GM12878 (cell line): ENCODE measurements at regions not wholly inside any gene's neighbourhood (a gene's known extent, or its start where the extent isn't known, plus 50 kb on each side); places are given as distances from the start of the nearest gene placed in this dataset.

Source experiments
- ATAC-seq: fragments of 200-7000 bp; cut with Tn5 transposase; 3 replicates; pipeline ENCODE4 v1.9.1; 2020; ENCODE audit warnings: mild to moderate bottlenecking, moderate library complexity
- BruUV-seq: library from RNA; stranded (reverse); fragments of 400-500 nt; replicated peaks from 2 replicates; lab custom pipeline; 2021; lab: Mats Ljungman, UMichigan
- CTCF ChIA-PET: fragments of 300-600 bp; sonication (Branson Sonifier 250); formaldehyde crosslinking; extraction: SDS; loops from one replicate; lab custom pipeline; 2021; ENCODE audit warnings: inconsistent platforms; lab: Yijun Ruan, JAX
- POLR2A ChIA-PET: fragments of 350-600 bp; formaldehyde crosslinking; extraction: SDS; loops from one replicate; lab custom pipeline; 2021; ENCODE audit warnings: inconsistent platforms; lab: Charles Lee
- RAD21 ChIA-PET: fragments of 300-600 bp; sonication (Branson Sonifier 250); formaldehyde crosslinking; loops from one replicate; lab custom pipeline; 2023; ENCODE audit warnings: antibody characterized with exemption; ENCODE audit not compliant: unreplicated experiment; lab: Charles Lee
- SMC1A ChIA-PET: fragments of 300-600 bp; sonication (Branson Sonifier 250); formaldehyde crosslinking; loops from one replicate; lab custom pipeline; 2023; ENCODE audit not compliant: unreplicated experiment, uncharacterized antibody; lab: Charles Lee
- DNase-seq: peaks from one replicate; pipeline ENCODE4 v3.0.0-alpha.2; 2011; ENCODE audit warnings: low read depth, low spot score
- FAIRE-seq: peaks from 3 replicates; lab custom pipeline; 2011; peaks lifted over from hg19 to GRCh38; lab: Jason Lieb, UNC
- H2AFZ ChIP-seq: 2 replicates; pipeline ENCODE4 v1.6.0; 2011; ENCODE audit warnings: low read depth, low read length, control low read depth; ENCODE audit not compliant: control insufficient read depth
- H3K27ac ChIP-seq: 2 replicates; pipeline ENCODE4 v1.5.1; 2011; ENCODE audit warnings: control low read depth; ENCODE audit not compliant: control insufficient read depth, insufficient read depth
- H3K27me3 ChIP-seq, 2 experiments: replicated peaks in 1 of 2; 2 replicates each; pipeline versions ENCODE4 v1.6.0 to v1.6.1; 2011; ENCODE audit warnings: low read length in 1 of 2; ENCODE audit not compliant: control insufficient read depth in 2 of 2, insufficient read depth in 2 of 2
- H3K36me3 ChIP-seq, 2 experiments: 2 replicates each; pipeline ENCODE4 v1.5.1; 2011; ENCODE audit warnings: low read length in 1 of 2; ENCODE audit not compliant: control insufficient read depth in 2 of 2, insufficient read depth in 2 of 2
- H3K4me1 ChIP-seq: 2 replicates; pipeline ENCODE4 v1.6.1; 2011; ENCODE audit warnings: mild to moderate bottlenecking, low read length, moderate library complexity, mixed read lengths; ENCODE audit not compliant: control insufficient read depth, insufficient read depth
- H3K4me2 ChIP-seq: 2 replicates; pipeline ENCODE4 v1.6.0; 2011; ENCODE audit warnings: control low read depth; ENCODE audit not compliant: control insufficient read depth, insufficient read depth
- H3K4me3 ChIP-seq: fragments of 200-600 bp; sonication (generic); 2 replicates; pipeline ENCODE4 v1.5.1; 2016
- H3K79me2 ChIP-seq: 2 replicates; pipeline ENCODE4 v1.6.0; 2011; ENCODE audit warnings: low read length; ENCODE audit not compliant: control insufficient read depth, insufficient read depth
- H3K9ac ChIP-seq: 2 replicates; pipeline ENCODE4 v1.8.0; 2011; ENCODE audit warnings: low read length, control low read depth, mixed read lengths; ENCODE audit not compliant: control insufficient read depth, insufficient read depth
- H3K9me3 ChIP-seq: replicated peaks from 3 replicates; pipeline ENCODE4 v1.5.1; 2011; ENCODE audit warnings: mild to moderate bottlenecking, low read length; ENCODE audit not compliant: control insufficient read depth, insufficient read depth
- H4K20me1 ChIP-seq: 2 replicates; pipeline ENCODE4 v1.6.0; 2011; ENCODE audit not compliant: control insufficient read depth, insufficient read depth
- FOXM1 ChIP-seq: IDR thresholded peaks from 2 replicates; pipeline ENCODE4 v1.6.1; 2012; ENCODE audit warnings: low read depth, mild to moderate bottlenecking, inconsistent platforms, low read length, moderate library complexity
- RELA ChIP-seq: fragments of 450-650 bp; IDR thresholded peaks from 2 replicates; pipeline ENCODE4 v1.8.0; 2014; ENCODE audit warnings: borderline replicate concordance; ENCODE audit not compliant: partially characterized antibody
- SMAD5 ChIP-seq: IDR thresholded peaks from 2 replicates; pipeline ENCODE4 v1.6.1; 2016; ENCODE audit warnings: antibody characterized with exemption, low read depth
- ZNF217 ChIP-seq: fragments of 450-650 bp; IDR thresholded peaks from 2 replicates; pipeline ENCODE4 v1.6.1; 2017; ENCODE audit warnings: antibody characterized with exemption, mild to moderate bottlenecking
- ZNF274 ChIP-seq: IDR thresholded peaks from one replicate; pipeline ENCODE4 v1.8.0; 2011; ENCODE audit not compliant: insufficient read length, insufficient read depth
- WGBS: methylation state at CpG from one replicate; pipeline ENCODE4 v1.1.6; 2016; ENCODE audit warnings: low lambda C conversion rate; ENCODE audit not compliant: insufficient replicate concordance, insufficient coverage; ENCODE audit errors: missing lambda C conversion rate; 5-methylcytosine and 5-hydroxymethylcytosine counted together
- in situ Hi-C: fragments of 300-500 bp; cut with MboI; formaldehyde crosslinking; loops from 9 replicates; pipeline ENCODE4 v1.14.3; 2018; ENCODE audit warnings: mixed read lengths
- intact Hi-C: fragments of 100-400 bp; cut with micrococcal nuclease; formaldehyde crosslinking; loops from one replicate; pipeline ENCODE4 v1.14.2; 2022; ENCODE audit not compliant: unreplicated experiment
- TF ChIP-seq, protein P1 (sequence below): fragments of 450-650 bp; IDR thresholded peaks from 2 replicates; pipeline ENCODE4 v1.6.1; 2018; ENCODE audit warnings: mild to moderate bottlenecking, low read depth, moderate library complexity; ENCODE audit not compliant: partially characterized antibody
- TF ChIP-seq, protein P2 (sequence below): fragments of 450-650 bp; IDR thresholded peaks from 2 replicates; pipeline ENCODE4 v1.6.1; 2014; ENCODE audit warnings: mild to moderate bottlenecking

DNA sequence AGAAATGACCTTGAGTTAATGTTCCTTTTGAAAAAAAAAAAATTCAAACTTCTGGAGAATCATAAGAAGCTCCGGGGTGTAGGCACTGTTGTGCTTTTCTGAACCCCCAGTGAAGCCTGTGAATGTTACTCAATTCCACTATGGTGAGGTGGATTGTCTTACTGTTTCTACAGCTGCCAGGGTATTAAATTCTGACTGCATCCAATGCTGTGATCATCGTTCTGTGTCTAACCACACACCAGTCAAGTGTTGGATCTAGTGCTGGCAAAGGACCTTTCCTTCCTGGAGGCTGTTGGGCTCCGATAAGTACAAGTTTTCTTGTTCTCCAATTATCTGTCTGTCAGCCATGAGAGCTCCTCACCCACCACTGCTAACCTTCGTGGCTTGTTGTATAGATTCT is 162.0 kb upstream of the EPHA7 start (continued):
- TF ChIP-seq, protein P1, sequence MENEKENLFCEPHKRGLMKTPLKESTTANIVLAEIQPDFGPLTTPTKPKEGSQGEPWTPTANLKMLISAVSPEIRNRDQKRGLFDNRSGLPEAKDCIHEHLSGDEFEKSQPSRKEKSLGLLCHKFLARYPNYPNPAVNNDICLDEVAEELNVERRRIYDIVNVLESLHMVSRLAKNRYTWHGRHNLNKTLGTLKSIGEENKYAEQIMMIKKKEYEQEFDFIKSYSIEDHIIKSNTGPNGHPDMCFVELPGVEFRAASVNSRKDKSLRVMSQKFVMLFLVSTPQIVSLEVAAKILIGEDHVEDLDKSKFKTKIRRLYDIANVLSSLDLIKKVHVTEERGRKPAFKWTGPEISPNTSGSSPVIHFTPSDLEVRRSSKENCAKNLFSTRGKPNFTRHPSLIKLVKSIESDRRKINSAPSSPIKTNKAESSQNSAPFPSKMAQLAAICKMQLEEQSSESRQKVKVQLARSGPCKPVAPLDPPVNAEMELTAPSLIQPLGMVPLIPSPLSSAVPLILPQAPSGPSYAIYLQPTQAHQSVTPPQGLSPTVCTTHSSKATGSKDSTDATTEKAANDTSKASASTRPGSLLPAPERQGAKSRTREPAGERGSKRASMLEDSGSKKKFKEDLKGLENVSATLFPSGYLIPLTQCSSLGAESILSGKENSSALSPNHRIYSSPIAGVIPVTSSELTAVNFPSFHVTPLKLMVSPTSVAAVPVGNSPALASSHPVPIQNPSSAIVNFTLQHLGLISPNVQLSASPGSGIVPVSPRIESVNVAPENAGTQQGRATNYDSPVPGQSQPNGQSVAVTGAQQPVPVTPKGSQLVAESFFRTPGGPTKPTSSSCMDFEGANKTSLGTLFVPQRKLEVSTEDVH: no peak
- no peak for TF ChIP-seq ZNF217
- TF ChIP-seq FOXM1: no peak
- TF ChIP-seq RELA: no peak

GRCh38 chr6:93580446-93580845 is 161.1 kb upstream of the EPHA7 start:
- BruUV-seq: no TSS peak
- H3K79me2 ChIP-seq: no peaks in the 10 kb centered on the region
- intact Hi-C loops (no loop called here), in situ Hi-C loops (no loop called here)
- no peak overlapping the region for H3K9ac ChIP-seq
- no peaks in the 10 kb centered on the region for H3K4me1 ChIP-seq
- no peaks in the 10 kb centered on the region for H3K27me3 ChIP-seq
- no peak overlapping the region for H3K4me2 ChIP-seq
- H2AFZ ChIP-seq: no peak overlapping the region
- no peaks in the 10 kb centered on the region for H3K36me3 ChIP-seq
- no peak overlapping the region for H3K27ac ChIP-seq
- SMC1A ChIA-PET: no interaction called here
- H4K20me1 ChIP-seq: no peaks in the 10 kb centered on the region
- WGBS: 18% methylated on average over 2 of the region's 2 CpGs
- RAD21 ChIA-PET: no interaction called here
- TF ChIP-seq, protein P2, sequence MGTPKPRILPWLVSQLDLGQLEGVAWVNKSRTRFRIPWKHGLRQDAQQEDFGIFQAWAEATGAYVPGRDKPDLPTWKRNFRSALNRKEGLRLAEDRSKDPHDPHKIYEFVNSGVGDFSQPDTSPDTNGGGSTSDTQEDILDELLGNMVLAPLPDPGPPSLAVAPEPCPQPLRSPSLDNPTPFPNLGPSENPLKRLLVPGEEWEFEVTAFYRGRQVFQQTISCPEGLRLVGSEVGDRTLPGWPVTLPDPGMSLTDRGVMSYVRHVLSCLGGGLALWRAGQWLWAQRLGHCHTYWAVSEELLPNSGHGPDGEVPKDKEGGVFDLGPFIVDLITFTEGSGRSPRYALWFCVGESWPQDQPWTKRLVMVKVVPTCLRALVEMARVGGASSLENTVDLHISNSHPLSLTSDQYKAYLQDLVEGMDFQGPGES: no peak
- TF ChIP-seq ZNF274: no peak
- no peak for TF ChIP-seq SMAD5
- TF ChIP-seq, all 136 proteins: peak for 0
- DNase-seq (no peak), FAIRE-seq (no peak), ATAC-seq (no peak)
- H3K4me3 ChIP-seq: no peak overlapping the region
- POLR2A ChIA-PET: no interaction called here
- no peaks in the 10 kb centered on the region for H3K9me3 ChIP-seq
- CTCF ChIA-PET: no interaction called here
